Bronchial epithelial cell (primary cell): ENCODE measurements at regions not wholly inside any gene's neighbourhood (a gene's known extent, or its start where the extent isn't known, plus 50 kb on each side); places are given as distances from the start of the nearest gene placed in this dataset.

Experiments used
- DNase-seq: peaks from one replicate; pipeline ENCODE4 v3.0.0-alpha.2; 2010; ENCODE audit warnings: low read depth
- FAIRE-seq: peaks from 2 replicates; lab custom pipeline; 2011; peaks lifted over from hg19 to GRCh38; lab: Jason Lieb, UNC
- H3K27me3 ChIP-seq: 2 replicates; pipeline ENCODE4 v1.5.1; 2011; ENCODE audit warnings: low read length; ENCODE audit not compliant: control insufficient read depth, insufficient read depth
- H3K36me3 ChIP-seq: 2 replicates; pipeline ENCODE4 v1.5.1; 2011; ENCODE audit warnings: low read length; ENCODE audit not compliant: control insufficient read depth, insufficient read depth
- H3K4me3 ChIP-seq: 2 replicates; pipeline ENCODE4 v1.5.1; 2011; ENCODE audit warnings: mild to moderate bottlenecking, low read depth, low read length, control low read depth
- TF ChIP-seq, protein P1 (sequence below): IDR thresholded peaks from 2 replicates; pipeline ENCODE4 v1.5.1; 2011; ENCODE audit warnings: mild to moderate bottlenecking, moderate library complexity, low read length, control low read depth, inconsistent platforms; ENCODE audit not compliant: insufficient read depth, severe bottlenecking

GRCh38 chr5:79865579-79865978, 125.5 kb downstream of the MTX3 start:
- Histone ChIP-seq H3K27me3 (no peaks in the 10 kb centered on the region), H3K4me3 (no peak overlapping the region), H3K36me3 (no peaks in the 10 kb centered on the region)
- TF ChIP-seq, protein P1, sequence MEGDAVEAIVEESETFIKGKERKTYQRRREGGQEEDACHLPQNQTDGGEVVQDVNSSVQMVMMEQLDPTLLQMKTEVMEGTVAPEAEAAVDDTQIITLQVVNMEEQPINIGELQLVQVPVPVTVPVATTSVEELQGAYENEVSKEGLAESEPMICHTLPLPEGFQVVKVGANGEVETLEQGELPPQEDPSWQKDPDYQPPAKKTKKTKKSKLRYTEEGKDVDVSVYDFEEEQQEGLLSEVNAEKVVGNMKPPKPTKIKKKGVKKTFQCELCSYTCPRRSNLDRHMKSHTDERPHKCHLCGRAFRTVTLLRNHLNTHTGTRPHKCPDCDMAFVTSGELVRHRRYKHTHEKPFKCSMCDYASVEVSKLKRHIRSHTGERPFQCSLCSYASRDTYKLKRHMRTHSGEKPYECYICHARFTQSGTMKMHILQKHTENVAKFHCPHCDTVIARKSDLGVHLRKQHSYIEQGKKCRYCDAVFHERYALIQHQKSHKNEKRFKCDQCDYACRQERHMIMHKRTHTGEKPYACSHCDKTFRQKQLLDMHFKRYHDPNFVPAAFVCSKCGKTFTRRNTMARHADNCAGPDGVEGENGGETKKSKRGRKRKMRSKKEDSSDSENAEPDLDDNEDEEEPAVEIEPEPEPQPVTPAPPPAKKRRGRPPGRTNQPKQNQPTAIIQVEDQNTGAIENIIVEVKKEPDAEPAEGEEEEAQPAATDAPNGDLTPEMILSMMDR = no peak
- FAIRE-seq (no peak), DNase-seq (no peak)

DNA sequence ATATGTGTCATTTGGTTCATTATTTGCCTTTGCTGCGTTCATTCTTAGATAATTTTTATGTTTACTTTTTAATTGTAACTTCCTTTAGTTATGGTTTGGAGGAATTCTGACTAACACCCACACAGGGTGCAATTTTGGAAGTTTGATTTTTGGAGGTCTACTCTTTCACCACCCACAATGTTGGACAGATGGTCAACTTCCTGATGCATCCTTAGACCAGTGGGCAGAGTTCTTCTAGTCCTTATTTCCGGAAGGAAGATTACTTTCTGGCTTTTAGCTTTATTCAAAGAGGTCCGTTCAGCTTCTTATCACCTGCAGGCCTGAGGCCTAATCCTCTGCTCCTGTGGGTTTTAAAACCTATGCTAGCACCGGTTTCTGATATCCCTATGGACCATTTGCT, 126.7 kb downstream of the MTX3 start:
- FAIRE-seq = no peak
- no peak for DNase-seq
- no peaks in the 10 kb centered on the region for H3K36me3 ChIP-seq
- TF ChIP-seq, protein P1 = no peak
- H3K4me3 ChIP-seq = no peak overlapping the region
- no peaks in the 10 kb centered on the region for H3K27me3 ChIP-seq

- Histone ChIP-seq H3K27me3 (no peaks in the 10 kb centered on the region), H3K36me3 (no peaks in the 10 kb centered on the region), H3K4me3 (no peak overlapping the region)
- FAIRE-seq (no peak), DNase-seq (no peak)
- TF ChIP-seq, protein P1 = no peak
These were observed 131.5 kb downstream of the MTX3 start for GRCh38 chr5:79859588-79859987.

- FAIRE-seq (no peak), DNase-seq (no peak)
- H3K36me3 ChIP-seq = no peaks in the 10 kb centered on the region
- H3K4me3 ChIP-seq = no peak overlapping the region
- TF ChIP-seq, protein P1 = no peak
- no peaks in the 10 kb centered on the region for H3K27me3 ChIP-seq
These were observed 132.7 kb downstream of the MTX3 start for GRCh38 chr5:79858410-79858723.

DNA sequence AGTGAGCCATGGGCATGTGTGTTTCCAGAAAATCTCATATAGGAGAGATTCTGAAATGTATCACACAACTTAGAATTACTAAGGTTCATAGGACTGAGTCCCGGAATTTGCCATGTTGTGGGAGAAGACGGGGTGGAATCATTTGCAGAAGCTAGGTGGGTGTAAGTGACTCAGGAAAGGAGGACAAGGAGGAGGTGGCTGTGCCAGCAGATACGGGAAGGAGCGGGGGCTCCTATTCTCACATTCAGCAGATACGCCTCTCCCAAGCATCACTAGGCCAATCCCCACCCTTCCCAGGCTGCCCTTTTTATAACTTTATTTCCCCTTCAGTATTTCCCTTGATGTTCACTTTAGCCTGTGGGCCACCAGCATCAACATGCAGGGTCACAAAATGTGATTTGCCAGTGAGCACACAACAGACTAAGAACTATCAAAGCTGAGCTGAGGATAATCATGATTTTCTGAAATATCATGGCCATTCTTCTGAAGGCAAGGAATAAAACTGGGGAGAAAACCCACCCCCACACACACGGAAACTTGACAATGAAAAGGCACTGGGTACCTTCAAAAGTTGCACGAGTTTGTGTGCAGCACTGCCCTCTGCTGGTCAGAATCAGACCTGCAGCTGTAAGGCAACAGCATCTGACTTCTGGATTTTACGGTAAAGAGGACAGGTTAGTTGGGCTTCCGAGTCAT, 133.2 kb downstream of the MTX3 start:
- H3K27me3 ChIP-seq = no peaks in the 10 kb centered on the region
- DNase-seq = peak; percentile 61
- TF ChIP-seq, protein P1 = peak; percentile 93
- peak; percentile 62 for FAIRE-seq
- no peaks in the 10 kb centered on the region for H3K36me3 ChIP-seq
- no peak overlapping the region for H3K4me3 ChIP-seq

- Histone ChIP-seq H3K36me3 (no peaks in the 10 kb centered on the region), H3K27me3 (no peaks in the 10 kb centered on the region), H3K4me3 (no peak overlapping the region)
- no peak for DNase-seq
- FAIRE-seq = no peak
- TF ChIP-seq, protein P1 = no peak
These were observed 134.5 kb downstream of the MTX3 start for GRCh38 chr5:79856456-79857055.
